ENCODE measurements at regions not wholly inside any gene's neighbourhood (a gene's known extent, or its start where the extent isn't known, plus 50 kb on each side); places are given as distances from the start of the nearest gene placed in this dataset.

DNA sequence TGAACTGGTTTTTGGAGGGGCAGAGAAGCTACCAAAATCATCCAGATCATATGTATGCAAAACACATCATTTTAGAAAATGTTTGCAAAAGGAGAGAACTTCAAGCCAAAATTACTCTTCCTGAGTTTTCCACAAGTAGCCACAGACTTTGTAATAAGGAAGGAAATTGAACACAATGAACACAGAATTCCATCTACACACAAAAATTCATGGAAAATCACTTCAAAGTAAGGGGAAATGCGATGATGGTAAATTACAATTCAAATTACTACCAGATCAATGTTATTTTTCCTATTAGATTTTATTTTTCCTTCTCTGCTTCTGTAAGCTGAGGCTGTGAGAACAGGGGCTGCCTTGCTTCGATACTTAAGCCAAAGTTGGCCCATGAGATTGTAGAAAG, 172.1 kb upstream of the ARL4C start:
- TF ChIP-seq RAD21 (IDR thresholded peaks at IDR 0.05; ENCODE audit: low read depth) (no peak), FOXM1 (IDR thresholded peaks at IDR 0.05; ENCODE audit: borderline replicate concordance, low read depth) (no peak), TCF12 (IDR thresholded peaks at IDR 0.05; ENCODE audit: low read depth) (no peak), TEAD4 (IDR thresholded peaks at IDR 0.05) (no peak), CEBPB (IDR thresholded peaks at IDR 0.05) (no peak), YY1 (IDR thresholded peaks at IDR 0.05; ENCODE audit: low read depth) (no peak), TAF1 (IDR thresholded peaks at IDR 0.05; ENCODE audit: low read depth) (no peak), EP300 (IDR thresholded peaks at IDR 0.05; ENCODE audit: borderline replicate concordance) (no peak)
- TF ChIP-seq, protein P1, sequence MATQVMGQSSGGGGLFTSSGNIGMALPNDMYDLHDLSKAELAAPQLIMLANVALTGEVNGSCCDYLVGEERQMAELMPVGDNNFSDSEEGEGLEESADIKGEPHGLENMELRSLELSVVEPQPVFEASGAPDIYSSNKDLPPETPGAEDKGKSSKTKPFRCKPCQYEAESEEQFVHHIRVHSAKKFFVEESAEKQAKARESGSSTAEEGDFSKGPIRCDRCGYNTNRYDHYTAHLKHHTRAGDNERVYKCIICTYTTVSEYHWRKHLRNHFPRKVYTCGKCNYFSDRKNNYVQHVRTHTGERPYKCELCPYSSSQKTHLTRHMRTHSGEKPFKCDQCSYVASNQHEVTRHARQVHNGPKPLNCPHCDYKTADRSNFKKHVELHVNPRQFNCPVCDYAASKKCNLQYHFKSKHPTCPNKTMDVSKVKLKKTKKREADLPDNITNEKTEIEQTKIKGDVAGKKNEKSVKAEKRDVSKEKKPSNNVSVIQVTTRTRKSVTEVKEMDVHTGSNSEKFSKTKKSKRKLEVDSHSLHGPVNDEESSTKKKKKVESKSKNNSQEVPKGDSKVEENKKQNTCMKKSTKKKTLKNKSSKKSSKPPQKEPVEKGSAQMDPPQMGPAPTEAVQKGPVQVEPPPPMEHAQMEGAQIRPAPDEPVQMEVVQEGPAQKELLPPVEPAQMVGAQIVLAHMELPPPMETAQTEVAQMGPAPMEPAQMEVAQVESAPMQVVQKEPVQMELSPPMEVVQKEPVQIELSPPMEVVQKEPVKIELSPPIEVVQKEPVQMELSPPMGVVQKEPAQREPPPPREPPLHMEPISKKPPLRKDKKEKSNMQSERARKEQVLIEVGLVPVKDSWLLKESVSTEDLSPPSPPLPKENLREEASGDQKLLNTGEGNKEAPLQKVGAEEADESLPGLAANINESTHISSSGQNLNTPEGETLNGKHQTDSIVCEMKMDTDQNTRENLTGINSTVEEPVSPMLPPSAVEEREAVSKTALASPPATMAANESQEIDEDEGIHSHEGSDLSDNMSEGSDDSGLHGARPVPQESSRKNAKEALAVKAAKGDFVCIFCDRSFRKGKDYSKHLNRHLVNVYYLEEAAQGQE (IDR thresholded peaks at IDR 0.05; ENCODE audit: low read depth) = no peak
- TF ChIP-seq, protein P2, sequence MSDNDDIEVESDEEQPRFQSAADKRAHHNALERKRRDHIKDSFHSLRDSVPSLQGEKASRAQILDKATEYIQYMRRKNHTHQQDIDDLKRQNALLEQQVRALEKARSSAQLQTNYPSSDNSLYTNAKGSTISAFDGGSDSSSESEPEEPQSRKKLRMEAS (IDR thresholded peaks at IDR 0.05) = no peak
